ENCODE measurements at regions not wholly inside any gene's neighbourhood (a gene's known extent, or its start where the extent isn't known, plus 50 kb on each side); places are given as distances from the start of the nearest gene placed in this dataset.

DNA sequence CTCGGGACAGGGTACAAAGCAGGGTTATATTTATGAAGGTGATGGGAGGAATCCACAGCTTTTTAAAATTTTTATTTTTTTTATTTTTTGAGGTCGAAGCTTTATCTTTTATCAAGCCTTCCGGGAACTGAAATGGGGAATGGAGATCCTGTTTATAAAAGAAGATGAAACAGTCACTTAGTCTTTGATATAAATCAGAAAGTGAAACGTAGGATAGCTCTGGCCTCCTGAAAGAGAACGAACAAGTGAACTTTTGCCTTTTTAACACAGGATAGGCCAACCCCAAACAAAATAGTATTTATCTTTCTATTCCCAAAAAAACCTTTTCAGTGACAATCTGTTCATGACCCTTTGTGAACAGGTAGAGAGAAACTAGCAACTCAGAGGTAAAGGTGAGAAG is 634.0 kb upstream of the LMCD1 start:
- ChIA-PET CTCF (interaction anchor here (1.1 kb wide), 1 partner anchor 10 kb away, joined by 3 read pairs; no protein-coding TSS in a partner anchor), POLR2A (interaction anchor here (1.1 kb wide), 3 partner anchors 9 to 45 kb away, joined by 3 to 5 read pairs (median 3); no protein-coding TSS in a partner anchor)
- TF ChIP-seq, protein P1, sequence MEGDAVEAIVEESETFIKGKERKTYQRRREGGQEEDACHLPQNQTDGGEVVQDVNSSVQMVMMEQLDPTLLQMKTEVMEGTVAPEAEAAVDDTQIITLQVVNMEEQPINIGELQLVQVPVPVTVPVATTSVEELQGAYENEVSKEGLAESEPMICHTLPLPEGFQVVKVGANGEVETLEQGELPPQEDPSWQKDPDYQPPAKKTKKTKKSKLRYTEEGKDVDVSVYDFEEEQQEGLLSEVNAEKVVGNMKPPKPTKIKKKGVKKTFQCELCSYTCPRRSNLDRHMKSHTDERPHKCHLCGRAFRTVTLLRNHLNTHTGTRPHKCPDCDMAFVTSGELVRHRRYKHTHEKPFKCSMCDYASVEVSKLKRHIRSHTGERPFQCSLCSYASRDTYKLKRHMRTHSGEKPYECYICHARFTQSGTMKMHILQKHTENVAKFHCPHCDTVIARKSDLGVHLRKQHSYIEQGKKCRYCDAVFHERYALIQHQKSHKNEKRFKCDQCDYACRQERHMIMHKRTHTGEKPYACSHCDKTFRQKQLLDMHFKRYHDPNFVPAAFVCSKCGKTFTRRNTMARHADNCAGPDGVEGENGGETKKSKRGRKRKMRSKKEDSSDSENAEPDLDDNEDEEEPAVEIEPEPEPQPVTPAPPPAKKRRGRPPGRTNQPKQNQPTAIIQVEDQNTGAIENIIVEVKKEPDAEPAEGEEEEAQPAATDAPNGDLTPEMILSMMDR (IDR thresholded peaks at IDR 0.05): no peak
- Mint-ChIP-seq H3K4me1 (ENCODE audit: low read depth) (peaks cover 22% of the 10 kb centered on the region), H3K27me3 (no peaks in the 10 kb centered on the region), H3K9me3 (peaks cover 3% of the 10 kb centered on the region), H3K27ac (no peak overlapping the region), H3K36me3 (ENCODE audit: low read depth) (no peaks in the 10 kb centered on the region), H3K4me3 (peak overlapping the region; percentile 43)
- no peaks in the 10 kb centered on the region for H3K36me3 ChIP-seq (ENCODE audit: insufficient read depth, low read length)
- DNase-seq (peak in 1 of 14 experiments; percentile 6), ATAC-seq (ENCODE audit: poor library complexity) (no peak)
- H3K4me1 ChIP-seq (ENCODE audit: insufficient read depth, low read length): peaks cover 12% of the 10 kb centered on the region
- no peaks in the 10 kb centered on the region for H3K9me3 ChIP-seq (ENCODE audit: control insufficient read depth in 1 of 2, insufficient read depth in 1 of 2, low read length in 2 of 2)
- H3K27me3 ChIP-seq (ENCODE audit: control insufficient read depth in 1 of 2, insufficient read depth in 2 of 2, low read length in 2 of 2): no peaks in the 10 kb centered on the region
- H3K27ac ChIP-seq (ENCODE audit: low read depth in 1 of 2, low read length in 2 of 2): no peak overlapping the region
- no peak overlapping the region for H3K4me3 ChIP-seq (ENCODE audit: low read length)
- intact Hi-C loops (cut with DNase I, micrococcal nuclease): no loop called here

DNA sequence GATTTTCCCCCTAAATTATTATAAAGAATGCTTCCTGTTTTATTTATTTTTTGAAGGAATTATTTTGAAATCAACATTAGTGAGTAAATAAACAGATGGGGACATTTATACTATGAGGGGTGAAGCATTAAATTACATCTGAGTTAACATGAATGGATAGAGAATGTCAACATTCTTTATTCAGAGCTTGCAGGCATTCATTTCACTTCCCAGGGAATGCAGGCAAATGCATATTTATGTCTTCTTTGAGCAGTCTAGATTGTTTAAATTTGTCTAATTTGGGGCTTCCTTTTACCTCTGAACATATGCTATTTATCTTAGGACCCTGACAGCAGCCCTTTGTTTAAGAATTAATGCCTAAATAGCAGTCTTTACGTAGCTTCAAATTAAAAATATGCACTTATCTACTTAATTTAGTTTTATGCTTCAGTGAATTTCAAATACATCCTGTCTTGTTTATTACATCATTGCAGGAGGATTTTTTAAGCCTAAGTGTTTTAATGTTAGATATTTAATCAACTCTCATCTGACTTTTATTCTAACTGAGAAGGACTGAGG is 630.5 kb upstream of the LMCD1 start:
- Mint-ChIP-seq H3K27me3 (no peaks in the 10 kb centered on the region), H3K9me3 (peaks cover 3% of the 10 kb centered on the region), H3K36me3 (ENCODE audit: low read depth) (no peaks in the 10 kb centered on the region), H3K4me3 (no peak overlapping the region), H3K4me1 (ENCODE audit: low read depth) (peaks cover 32% of the 10 kb centered on the region), H3K27ac (no peak overlapping the region)
- H3K27ac ChIP-seq (ENCODE audit: low read depth in 1 of 2, low read length in 2 of 2): no peak overlapping the region
- CTCF ChIA-PET: no interaction called here
- POLR2A ChIA-PET: no interaction called here
- DNase-seq: no peak
- no peaks in the 10 kb centered on the region for H3K27me3 ChIP-seq (ENCODE audit: control insufficient read depth in 1 of 2, insufficient read depth in 2 of 2, low read length in 2 of 2)
- no peaks in the 10 kb centered on the region for H3K36me3 ChIP-seq (ENCODE audit: insufficient read depth, low read length)
- TF ChIP-seq, protein P1 (IDR thresholded peaks at IDR 0.05): no peak
- peaks cover 11% of the 10 kb centered on the region for H3K4me1 ChIP-seq (ENCODE audit: insufficient read depth, low read length)
- no peaks in the 10 kb centered on the region for H3K9me3 ChIP-seq (ENCODE audit: control insufficient read depth in 1 of 2, insufficient read depth in 1 of 2, low read length in 2 of 2)
- ATAC-seq (ENCODE audit: poor library complexity): no peak
- intact Hi-C loops (cut with DNase I, micrococcal nuclease): loop anchor here in 1 of 2 experiments (10.0 kb wide), 1 partner anchor 484 kb away; no protein-coding TSS in a partner anchor
- H3K4me3 ChIP-seq (ENCODE audit: low read length): no peak overlapping the region

DNA sequence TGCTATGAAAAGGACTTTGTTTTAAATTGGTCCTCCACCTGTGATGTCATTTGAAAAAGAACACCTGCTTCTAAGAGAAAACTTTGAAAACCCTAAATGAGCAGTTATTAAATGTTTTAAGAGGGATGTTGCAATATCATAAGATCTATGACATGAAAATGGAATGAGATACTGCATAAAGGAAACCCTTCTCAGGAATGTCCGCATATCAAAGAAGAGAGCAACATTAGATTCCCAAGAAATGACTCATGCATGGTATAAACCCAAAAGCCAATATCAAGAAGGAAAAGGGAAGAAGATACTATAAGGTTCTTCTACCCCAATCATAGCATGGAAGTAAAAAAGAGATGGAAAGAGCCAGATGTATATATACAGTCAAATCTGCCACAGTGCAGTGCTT is 627.5 kb upstream of the LMCD1 start:
- peaks cover 17% of the 10 kb centered on the region for H3K4me1 ChIP-seq (ENCODE audit: insufficient read depth, low read length)
- Mint-ChIP-seq H3K4me3 (no peak overlapping the region), H3K4me1 (ENCODE audit: low read depth) (peaks cover 38% of the 10 kb centered on the region), H3K27ac (no peak overlapping the region), H3K36me3 (ENCODE audit: low read depth) (no peaks in the 10 kb centered on the region), H3K27me3 (no peaks in the 10 kb centered on the region), H3K9me3 (peaks cover 2% of the 10 kb centered on the region)
- POLR2A ChIA-PET: no interaction called here
- intact Hi-C loops (cut with DNase I, micrococcal nuclease): loop anchor here in 1 of 2 experiments (10.0 kb wide), 1 partner anchor 481 kb away; no protein-coding TSS in a partner anchor
- TF ChIP-seq, protein P1 (IDR thresholded peaks at IDR 0.05): no peak
- H3K27me3 ChIP-seq (ENCODE audit: control insufficient read depth in 1 of 2, insufficient read depth in 2 of 2, low read length in 2 of 2): no peaks in the 10 kb centered on the region
- no peak overlapping the region for H3K27ac ChIP-seq (ENCODE audit: low read depth in 1 of 2, low read length in 2 of 2)
- CTCF ChIA-PET: no interaction called here
- no peak for DNase-seq
- no peaks in the 10 kb centered on the region for H3K36me3 ChIP-seq (ENCODE audit: insufficient read depth, low read length)
- peaks cover 0 to 6% of the 10 kb centered on the region in 2 experiments for H3K9me3 ChIP-seq (ENCODE audit: control insufficient read depth in 1 of 2, insufficient read depth in 1 of 2, low read length in 2 of 2)
- ATAC-seq (ENCODE audit: poor library complexity): no peak
- H3K4me3 ChIP-seq (ENCODE audit: low read length): no peak overlapping the region

All from CD4-positive, alpha-beta T cell (primary cell).